ENCODE measurements at regions not wholly inside any gene's neighbourhood (a gene's known extent, or its start where the extent isn't known, plus 50 kb on each side); places are given as distances from the start of the nearest gene placed in this dataset.
"Not testable (repeated sequence)": the region's sequence is repeated elsewhere in the genome, so short reads cannot be mapped to it uniquely, and the experiment has no call there.

- no peak for DNase-seq
These were observed 194.9 kb upstream of the HAAO start for GRCh38 chr2:42987112-42987922.

- DNase-seq, result no peak
These were observed 192.2 kb upstream of the HAAO start for GRCh38 chr2:42984617-42985016.

- no peak for DNase-seq
These were observed 191.7 kb upstream of the HAAO start for GRCh38 chr2:42984081-42984480.

- DNase-seq, result no peak
These were observed 188.5 kb upstream of the HAAO start for GRCh38 chr2:42980764-42981416.

GRCh38 chr2:42979870-42980763 is 187.7 kb upstream of the HAAO start:
- no peak for DNase-seq

- DNase-seq, result no peak
These were observed 187.1 kb upstream of the HAAO start for GRCh38 chr2:42979416-42979869.

- DNase-seq, result no peak
These were observed 186.6 kb upstream of the HAAO start for GRCh38 chr2:42978887-42979415.

GRCh38 chr2:42978175-42978886 is 185.9 kb upstream of the HAAO start:
- DNase-seq, result no peak

- no peak for DNase-seq
These were observed 185.1 kb upstream of the HAAO start for GRCh38 chr2:42977270-42978174.

GRCh38 chr2:42976351-42976750 is 184.0 kb upstream of the HAAO start:
- DNase-seq, result no peak

- no peak for DNase-seq
These were observed 182.6 kb upstream of the HAAO start for GRCh38 chr2:42974721-42975717.

- no peak for DNase-seq
These were observed 181.9 kb upstream of the HAAO start for GRCh38 chr2:42974169-42974720.

- DNase-seq, result no peak
These were observed 181.3 kb upstream of the HAAO start for GRCh38 chr2:42973726-42974125.

GRCh38 chr2:42972933-42973516 is 180.6 kb upstream of the HAAO start:
- DNase-seq, result not testable (repeated sequence)

GRCh38 chr2:42971947-42972736 is 179.8 kb upstream of the HAAO start:
- no peak for DNase-seq

GRCh38 chr2:42971381-42971780 is 179.0 kb upstream of the HAAO start:
- no peak for DNase-seq

- no peak for DNase-seq
These were observed 177.8 kb upstream of the HAAO start for GRCh38 chr2:42970151-42970550.

Data from GOT3 (cell line).